GM18873 (cell line): ENCODE measurements at regions not wholly inside any gene's neighbourhood (a gene's known extent, or its start where the extent isn't known, plus 50 kb on each side); places are given as distances from the start of the nearest gene placed in this dataset.
"Not testable (repeated sequence)": the region's sequence is repeated elsewhere in the genome, so short reads cannot be mapped to it uniquely, and the experiment has no call there.

Experiments
- ATAC-seq: cut with Tn5 transposase; IDR thresholded peaks from one replicate; pipeline ENCODE4 v1.9.1; 2021; ENCODE audit warnings: mild to moderate bottlenecking, moderate library complexity, moderate number of reproducible peaks; ENCODE audit not compliant: unreplicated experiment, low FRiP score

DNA sequence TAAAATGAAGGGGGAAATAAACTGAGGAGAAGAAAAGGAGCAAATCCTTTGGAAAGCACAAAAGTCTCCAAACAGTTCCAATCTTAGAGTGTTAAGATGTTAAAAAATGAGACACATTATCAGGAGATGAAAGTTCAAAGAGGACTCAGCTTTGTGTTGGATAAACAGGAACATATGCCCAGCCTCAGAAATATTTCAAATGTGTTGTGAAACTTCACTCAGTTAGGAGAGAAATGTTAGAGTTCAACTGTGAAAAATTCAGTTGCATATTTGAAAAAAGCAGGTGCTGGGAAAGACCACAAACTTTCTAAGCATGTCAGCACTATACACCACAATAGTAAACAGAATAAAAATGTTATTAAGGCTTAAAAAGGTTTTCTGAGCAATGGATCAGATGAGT is 136.8 kb upstream of the PRKD1 start:
- no peak for ATAC-seq

DNA sequence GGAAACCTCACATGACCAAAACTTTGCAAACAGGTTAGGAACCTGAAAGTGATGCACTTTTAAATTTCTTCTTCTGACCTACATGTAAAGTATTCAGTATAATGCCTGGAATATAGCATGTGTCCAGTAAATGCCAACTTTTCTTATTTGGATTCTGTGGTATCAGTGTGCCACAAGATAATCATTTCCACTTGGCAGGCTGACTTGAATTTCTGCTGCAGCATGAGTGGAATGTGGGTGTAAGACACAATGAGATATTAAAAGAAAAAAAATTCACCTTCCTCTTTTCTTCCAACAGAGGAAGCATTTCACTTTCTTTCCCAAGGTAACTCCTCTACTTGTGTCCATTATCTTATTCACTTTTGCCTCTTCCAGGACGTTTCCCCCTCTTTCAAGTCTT is 141.9 kb upstream of the PRKD1 start:
- ATAC-seq, result no peak

DNA sequence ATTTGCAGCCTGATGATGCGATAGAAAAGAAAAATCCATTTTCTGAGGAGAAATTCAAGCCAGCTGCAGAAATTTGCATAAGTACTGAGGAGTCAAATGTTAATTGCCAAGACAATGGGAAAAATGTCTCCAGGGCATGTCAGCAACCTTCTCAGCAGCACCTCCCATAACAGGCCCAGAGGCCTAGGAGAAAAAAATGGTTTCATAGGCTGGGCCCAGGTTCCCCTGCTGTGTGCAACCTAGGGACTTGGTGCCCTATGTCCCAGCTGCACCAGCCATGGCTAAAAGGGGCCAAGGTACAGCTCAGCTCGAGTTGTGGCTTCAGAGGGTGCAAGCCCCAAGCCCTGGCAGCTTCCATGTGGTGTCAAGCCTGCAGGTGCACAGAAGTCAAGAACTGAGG is 144.8 kb upstream of the PRKD1 start:
- ATAC-seq, result not testable (repeated sequence)

DNA sequence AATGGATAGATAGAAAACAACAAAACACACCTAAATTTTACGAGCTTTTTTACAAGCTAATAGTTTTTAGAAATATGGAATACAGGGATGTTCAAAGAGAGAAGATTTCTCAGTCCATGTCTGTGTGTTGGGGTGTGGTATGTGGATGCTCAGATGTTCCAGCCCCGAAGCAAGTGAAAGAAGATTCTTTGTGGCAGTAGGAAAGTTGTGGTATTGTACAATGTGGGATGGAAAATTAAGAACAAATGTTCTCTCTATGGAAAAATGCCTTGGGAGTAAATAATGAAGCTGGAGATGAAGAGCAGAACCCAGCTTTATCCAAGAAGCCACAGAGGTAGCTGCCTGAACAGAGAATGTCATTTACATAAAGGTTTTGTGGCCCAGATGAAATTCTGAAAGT is 150.3 kb upstream of the PRKD1 start:
- no peak for ATAC-seq

DNA sequence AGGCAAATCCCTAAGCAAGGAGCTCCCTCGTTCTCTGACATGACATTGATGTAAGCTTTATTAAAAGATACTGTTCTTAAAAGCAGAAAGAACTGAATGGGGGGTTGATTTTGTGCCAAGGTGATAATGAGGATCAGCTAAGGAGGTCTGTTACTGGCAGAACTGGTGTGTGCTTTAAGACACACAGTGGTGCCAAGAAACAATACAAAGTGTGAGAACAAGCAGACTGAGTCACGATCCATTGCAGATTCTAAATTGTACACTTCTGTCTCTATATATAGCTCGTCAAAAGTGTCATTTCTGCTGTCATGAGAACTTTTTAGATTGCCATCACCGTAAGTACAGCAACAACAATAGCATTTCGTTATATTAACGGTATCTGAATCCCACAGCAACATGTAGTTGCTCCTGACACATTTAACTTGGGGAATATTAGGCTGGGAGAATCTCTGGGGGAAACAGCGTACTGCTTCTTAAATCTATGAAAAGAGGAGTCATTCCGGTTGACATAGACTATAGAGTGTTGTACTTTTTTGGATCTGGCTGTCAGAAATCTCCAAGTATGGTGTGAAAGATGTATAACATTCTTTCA is 151.3 kb upstream of the PRKD1 start:
- ATAC-seq, result no peak

DNA sequence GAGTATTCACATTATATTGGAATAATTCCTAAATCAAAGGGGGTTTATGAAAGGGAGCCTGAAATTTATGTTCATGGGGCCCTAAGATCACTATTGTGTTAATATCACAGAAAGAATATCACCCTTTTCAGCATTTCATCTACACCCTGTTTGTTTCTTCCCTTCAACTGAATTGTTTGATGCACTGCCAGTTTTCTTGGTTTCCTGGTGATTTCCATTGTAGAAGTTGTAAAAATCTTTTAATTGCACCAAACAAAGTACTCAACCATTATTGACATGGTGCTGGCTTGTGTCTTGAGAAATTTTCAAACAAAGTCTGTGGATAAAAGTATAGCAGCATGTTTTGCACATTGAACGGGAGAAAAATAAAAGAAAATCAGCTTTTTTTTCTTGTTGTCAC is 154.8 kb upstream of the PRKD1 start:
- ATAC-seq, result no peak

DNA sequence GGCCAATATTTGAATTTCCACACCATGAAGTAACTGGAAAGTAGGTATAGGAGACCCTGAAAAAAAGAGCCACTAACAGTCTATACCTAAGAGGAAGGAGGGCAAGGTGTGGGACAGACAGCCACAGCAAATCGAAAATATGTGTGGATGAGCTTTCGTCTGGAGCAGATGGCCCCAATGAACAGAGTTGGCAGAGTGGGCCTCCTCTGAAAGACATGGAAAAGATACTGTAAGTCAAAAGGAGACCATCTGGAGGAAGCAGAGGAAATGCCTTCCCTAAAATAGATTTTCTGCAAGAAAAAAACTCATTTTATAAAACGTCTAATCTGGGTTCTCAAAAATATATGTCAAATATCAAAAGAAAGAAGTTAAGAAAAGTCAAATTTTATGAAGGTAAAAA is 157.2 kb upstream of the PRKD1 start:
- no peak for ATAC-seq

DNA sequence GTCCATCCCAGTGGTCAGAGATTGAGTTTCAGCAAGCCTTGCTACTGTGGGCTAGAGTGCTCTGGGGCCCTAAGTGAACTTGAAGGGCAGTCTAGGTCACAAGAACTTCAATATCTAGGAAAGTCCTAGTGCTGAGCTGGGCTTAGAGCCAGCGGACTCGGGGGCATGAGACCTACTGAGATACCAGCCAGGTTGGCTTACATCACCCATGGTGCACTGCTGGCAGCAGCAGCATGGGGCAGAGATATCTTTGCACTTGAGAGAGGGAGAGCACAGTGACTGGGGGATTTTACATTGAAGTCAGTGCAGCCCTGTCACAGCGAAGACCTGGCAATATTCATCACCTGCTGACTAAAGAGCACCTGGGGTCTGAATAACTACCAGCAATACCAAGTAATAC is 158.3 kb upstream of the PRKD1 start:
- ATAC-seq, result no peak

DNA sequence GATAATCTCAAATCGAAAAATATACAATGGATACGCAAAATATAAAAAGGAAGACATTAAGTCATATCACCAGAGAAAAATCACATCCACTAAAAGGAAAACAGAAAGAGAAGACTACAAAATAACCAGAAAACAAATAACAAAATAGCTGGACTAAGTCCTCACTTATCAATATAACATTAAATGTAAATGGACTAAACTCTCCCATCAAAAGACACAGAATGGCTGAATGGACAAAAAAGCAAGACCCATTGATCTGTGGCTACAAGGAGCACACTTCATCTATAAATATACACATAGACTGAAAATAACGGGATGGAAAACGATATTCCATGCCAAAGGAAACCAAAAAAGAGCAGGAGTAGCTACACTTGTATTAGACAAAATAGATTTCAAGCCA is 161.0 kb upstream of the PRKD1 start:
- ATAC-seq, result no peak

DNA sequence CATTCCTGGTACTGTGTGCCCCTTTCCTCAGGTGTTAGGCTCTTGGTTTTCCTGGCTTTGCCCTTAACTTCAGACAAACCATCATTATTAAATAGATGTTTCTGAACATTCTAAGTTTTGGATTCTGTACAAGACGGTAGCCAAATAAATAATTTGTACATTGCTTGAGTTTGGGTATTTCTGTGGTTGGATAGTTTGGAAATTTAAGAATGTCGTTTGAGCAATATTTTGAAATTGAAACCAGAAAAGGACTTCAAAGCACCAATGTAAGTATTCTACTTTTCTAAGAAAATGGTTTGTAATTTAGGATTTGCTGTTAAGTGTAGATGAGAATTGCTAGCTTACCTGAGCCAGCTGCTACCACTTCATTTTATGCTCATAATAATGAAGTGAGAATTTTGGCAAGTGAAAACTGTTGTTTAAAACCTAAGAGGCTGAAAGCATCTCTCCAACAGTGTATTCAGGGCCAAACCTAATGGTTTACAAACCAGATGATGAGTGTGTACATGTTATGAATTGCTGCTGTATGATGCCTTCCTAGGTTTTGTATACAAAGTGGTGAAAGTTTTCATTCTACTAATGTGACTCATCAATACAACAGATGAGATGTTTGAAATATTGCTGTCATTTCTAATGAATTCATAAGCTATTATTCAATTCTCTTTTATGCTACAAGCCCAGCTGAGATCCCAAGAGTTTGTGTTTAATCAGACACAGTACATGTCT is 181.5 kb upstream of the PRKD1 start:
- ATAC-seq, result no peak

DNA sequence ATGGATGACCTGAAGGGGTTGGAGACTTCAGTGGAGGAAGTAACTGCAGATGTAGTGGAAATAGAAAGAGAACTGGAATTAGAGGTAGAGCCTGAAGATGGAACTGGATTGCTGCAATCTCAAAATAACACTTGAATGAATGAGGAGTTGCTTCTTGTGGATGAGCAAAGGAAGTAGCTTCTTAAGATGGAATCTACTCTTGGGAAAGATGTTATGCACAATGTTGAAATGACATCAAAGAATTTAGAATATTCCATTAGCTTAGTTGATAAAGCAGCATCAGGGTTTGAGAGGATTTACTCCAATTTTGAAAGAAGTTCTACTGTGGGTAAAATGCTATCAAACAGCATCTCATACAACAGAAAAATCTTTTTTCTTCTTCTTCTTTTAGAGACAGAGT is 186.4 kb upstream of the PRKD1 start:
- ATAC-seq, result no peak

DNA sequence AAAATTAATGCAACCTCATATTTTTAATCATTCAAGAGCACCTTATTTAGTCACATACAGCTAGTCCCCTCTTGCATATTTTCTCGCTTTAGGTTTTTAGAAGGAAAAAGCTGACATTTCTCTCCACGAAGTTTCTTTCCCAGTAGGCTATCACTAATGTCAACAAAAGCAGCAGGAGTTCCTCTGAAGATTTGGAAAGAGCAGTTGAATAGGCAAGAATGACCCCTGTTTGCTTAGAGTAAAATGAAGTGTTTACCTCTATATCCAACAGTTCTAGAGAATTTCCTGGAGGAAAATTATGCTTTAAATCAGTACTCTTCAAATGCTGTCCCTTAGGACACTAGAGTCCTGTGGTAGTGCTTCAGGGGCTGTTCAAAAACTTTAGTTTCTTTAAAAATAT is 188.1 kb upstream of the PRKD1 start:
- ATAC-seq, result no peak

DNA sequence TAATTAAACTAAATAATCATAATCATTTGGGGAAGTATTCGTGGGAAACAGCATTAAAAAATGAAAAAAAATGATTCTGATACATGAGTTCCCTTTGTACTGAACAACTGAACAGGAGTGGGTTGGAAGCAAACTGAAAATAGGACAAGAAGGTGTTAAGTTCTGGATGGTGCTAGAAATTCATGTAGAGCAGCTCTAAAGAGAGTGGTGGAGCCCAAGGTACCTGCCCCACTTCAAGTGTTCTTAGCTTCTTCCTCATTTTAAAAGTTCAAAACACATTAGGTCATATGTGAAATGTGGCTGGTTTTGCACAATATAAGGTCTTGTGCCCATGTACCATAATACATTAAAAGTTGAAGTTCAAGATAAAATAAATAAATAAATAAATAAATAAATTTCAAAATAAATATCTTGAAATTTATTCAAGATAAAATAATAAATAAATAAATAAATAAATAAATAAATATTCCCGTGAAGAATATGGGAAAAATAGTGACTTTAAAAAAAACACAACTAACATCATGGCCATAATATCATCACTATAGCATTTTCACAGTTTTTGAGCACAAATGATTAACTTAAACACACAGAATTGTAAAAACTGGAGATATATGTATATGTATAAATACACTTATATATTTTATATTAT is 191.5 kb upstream of the PRKD1 start:
- no peak for ATAC-seq

DNA sequence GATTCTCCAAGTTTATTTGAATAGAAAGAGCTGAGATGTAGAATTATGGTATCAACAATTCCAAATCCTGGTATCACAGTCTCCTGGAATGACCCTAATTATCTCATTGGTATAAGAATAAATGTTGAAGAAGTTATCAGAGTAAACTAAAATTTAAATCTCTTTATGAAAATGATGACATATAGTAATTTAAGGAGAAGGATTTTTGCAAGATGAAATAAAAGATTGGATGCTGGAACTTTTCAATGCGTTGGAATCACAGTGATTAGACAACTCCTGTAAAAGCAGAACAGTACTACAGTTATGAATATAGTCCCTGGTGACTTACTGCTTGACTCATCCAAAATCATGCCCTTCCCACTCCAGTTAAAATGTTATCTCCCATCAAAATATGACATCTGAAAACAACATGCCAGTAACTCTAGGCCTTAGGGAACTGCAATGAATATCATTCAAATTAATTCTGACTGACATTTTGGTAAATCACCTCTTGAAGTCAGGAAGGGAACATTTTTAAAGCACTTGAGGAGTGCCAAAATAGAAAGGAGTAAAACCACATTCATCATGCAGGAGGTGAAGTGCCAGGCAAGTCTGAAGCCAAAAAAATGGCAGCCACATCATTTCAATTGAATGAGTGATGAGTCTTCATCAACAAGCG is 197.8 kb upstream of the PRKD1 start:
- ATAC-seq, result no peak

DNA sequence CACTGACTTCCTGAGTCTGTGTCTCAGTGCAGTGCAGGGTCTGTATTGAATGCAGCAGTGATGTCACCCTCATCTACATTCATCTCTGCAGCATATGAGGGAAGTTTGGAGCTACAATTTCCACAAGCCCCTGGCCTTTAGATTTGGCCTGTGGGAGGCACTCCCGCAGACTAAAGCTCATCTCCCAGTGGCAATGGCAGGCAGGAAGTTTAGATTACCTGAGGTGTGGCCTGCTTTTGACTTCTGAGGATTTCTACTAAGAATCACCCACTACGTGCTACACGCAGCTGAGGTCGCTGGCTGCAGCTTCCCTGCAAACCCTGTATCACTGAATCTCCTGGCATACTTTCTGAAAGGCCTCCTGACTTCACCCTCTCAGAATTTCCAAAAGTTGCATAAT is 202.2 kb upstream of the PRKD1 start:
- ATAC-seq, result no peak

DNA sequence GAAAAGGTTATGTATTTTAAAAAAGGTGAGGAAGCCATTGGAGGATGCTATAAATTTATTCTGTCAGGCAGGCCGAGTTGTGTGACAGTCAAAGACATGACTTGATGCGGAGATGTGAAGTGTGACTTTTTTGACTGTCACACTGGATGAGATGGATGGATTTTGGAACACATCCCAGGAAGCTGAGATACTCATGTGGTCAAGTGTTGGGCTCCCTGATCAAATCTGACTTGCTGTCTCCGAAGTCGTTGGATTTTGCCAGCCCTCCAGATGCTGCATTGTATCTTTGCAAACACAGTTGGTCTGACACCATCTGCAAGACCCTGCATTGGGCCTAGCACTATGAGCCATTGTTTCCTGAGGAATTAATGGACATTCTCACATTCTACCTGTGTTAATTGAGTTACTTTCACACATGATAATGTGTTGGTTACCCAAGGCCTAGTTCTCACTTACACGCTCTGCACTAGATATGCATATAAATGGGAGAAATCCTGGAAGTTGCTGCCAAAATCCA is 204.0 kb upstream of the PRKD1 start:
- ATAC-seq, result no peak

DNA sequence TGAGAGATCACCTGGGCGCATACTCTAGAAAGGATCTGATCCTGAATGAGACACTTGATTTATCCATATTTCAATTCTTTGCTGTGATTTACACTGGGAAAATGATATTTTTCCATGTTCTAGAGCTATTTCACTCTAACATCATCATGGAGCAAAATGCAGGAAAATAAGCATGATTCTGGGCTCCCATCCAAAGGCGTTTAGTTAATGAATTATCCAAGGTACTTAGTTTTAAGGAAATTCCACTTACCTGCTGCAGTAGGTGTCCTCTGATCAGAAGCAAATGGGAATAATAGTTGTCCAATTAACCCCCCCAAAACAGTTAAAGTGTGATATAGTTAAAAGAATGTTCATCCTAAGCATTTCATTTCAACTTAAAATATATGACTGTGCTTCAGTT is 204.5 kb upstream of the PRKD1 start:
- no peak for ATAC-seq

DNA sequence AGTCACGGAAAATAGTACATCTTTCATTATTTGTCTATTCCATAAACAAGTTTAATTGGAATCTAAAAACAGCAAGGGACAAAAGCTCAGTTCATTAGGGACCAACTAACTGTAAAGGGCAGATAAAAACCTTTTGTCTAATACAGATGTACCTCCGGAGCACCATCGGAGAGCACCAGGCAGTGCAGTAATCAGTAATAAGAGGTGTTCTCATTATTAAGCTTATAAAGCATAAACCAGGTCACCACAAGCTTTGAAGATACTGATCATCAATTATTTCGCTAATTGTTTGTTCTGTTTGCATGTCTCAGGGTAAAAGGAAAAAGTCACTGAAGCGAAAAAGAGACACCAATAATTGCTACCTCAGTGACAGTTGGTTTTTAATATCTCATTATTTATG is 207.3 kb upstream of the PRKD1 start:
- ATAC-seq, result no peak

DNA sequence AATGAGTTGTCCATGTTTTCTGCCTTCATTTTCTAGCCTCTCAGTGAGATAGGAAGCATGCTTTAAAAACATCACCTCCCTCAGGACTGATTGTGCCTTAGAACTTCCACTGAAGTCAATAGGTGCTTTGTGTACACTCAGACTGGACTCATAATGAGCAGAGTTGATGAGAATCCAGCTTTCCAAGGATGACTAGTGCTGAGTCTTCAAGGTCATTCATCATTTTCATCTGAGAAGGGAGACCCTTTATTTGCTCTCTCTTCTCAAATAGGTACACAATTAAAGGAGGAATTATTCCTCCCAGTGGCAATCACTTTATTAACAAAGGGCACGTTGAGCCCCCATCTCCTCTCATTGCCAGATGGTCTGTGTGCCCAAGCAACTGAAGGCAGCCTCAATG is 210.9 kb upstream of the PRKD1 start:
- no peak for ATAC-seq

DNA sequence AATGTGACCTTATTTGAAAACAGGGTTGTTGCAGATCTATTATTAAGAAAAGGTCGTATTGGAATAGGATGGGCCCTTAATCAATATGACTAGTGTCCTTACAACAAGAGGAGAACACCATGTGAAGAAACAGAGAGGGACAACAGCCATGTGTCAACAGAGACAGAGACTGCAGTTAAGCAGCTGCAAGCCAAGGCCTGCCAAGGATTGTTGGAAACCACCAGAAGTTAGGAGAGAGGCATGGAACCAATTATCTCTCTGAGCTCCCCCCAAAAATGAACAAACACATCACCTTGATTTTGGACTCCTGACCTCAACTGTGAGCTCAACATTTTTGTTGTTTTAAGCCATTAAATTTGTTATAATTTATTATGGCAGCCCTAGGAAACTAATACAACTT is 214.6 kb upstream of the PRKD1 start:
- no peak for ATAC-seq

DNA sequence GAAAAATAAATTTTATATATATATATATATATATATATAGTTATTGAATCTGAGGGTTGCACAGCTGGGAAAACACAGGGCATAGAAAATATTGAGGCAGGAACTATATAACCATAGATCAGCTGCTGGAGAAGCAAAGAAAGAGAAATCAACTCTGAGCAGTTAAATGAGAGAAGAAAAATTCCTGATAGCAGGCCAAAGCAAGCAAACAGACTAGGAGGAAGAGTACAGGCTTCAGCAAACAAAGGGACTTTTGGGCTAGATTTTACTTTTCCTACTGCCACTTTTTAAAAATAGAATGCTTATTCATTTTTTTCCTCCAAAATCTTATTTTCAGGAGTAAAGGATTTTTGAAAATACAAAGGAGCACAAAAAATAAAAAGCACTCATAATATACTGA is 216.0 kb upstream of the PRKD1 start:
- ATAC-seq, result no peak
